ENCODE measurements at regions not wholly inside any gene's neighbourhood (a gene's known extent, or its start where the extent isn't known, plus 50 kb on each side); places are given as distances from the start of the nearest gene placed in this dataset.

GRCh38 chr11:92902417-92902816, 67.0 kb upstream of the MTNR1B start:
- Histone ChIP-seq H3K9me3 (ENCODE audit: control insufficient read depth, low read depth, low read length) (no peaks in the 10 kb centered on the region), H4K20me1 (ENCODE audit: control insufficient read depth, extremely low read depth, insufficient read depth, low read length) (no peaks in the 10 kb centered on the region), H3K4me2 (ENCODE audit: control insufficient read depth, extremely low read depth, insufficient read depth, low read depth, low read length) (no peak overlapping the region), H3K9me1 (ENCODE audit: control insufficient read depth, extremely low read depth, insufficient read depth, low read length) (no peaks in the 10 kb centered on the region), H3K79me2 (ENCODE audit: control insufficient read depth, insufficient read depth, low read length) (no peaks in the 10 kb centered on the region), H3K27me3 (ENCODE audit: control insufficient read depth, extremely low read depth, insufficient read depth, low read length) (no peaks in the 10 kb centered on the region), H3K4me3 (ENCODE audit: control insufficient read depth in 2 of 3, extremely low read depth in 1 of 3, insufficient read depth in 2 of 3, low read depth in 1 of 3, low read length in 3 of 3) (no peak overlapping the region), H2AFZ (ENCODE audit: control insufficient read depth, low read length) (no peak overlapping the region), H3K4me1 (ENCODE audit: control insufficient read depth, extremely low read depth, insufficient read depth, low read length) (no peaks in the 10 kb centered on the region), H3K27ac (ENCODE audit: control insufficient read depth, insufficient read depth, low read length) (no peak overlapping the region), H3K36me3 (ENCODE audit: control insufficient read depth in 2 of 2, extremely low read depth in 1 of 2, insufficient read depth in 2 of 2, low read length in 2 of 2) (no peaks in the 10 kb centered on the region), H3K9ac (ENCODE audit: control insufficient read depth, extremely low read depth, insufficient read depth, low read length) (no peak overlapping the region)
- TF ChIP-seq CTCF (optimal IDR thresholded peaks at IDR 0.05 in 1 of 3, IDR thresholded peaks at IDR 0.05 in 1 of 3, conservative IDR thresholded peaks at IDR 0.05 in 1 of 3; ENCODE audit: extremely low read depth in 1 of 3, insufficient read depth in 2 of 3, low read length in 3 of 3) (no peak), EZH2 (IDR thresholded peaks at IDR 0.05; ENCODE audit: low read length) (no peak)
- no peak for FAIRE-seq
- DNase-seq (ENCODE audit: low read depth, low spot score): no peak
- dilution Hi-C loops (cut with MboI; ENCODE audit: extremely low pct_ligation_motif_present, low sequenced_read_pairs): no loop called here

DNA sequence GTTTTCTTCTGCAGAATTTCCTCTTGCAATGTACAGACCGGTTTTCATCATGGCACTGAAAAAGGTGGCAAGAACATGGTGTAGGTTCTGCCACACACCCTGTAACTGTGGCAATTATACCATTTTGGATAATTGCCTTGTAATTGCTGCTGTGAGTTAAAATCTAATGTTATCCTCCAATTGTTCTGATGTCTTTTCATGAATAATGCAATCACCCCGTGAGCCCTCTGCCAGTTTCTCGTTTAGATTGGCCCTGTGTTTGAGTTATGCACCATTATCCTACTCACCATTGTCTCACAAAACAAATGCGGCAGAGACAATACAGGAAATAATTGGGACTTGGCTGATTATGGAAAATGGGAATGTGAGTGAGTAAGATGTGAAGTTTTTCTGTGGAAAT, 61.8 kb upstream of the MTNR1B start:
- Histone ChIP-seq H2AFZ (ENCODE audit: control insufficient read depth, low read length) (no peak overlapping the region), H3K4me2 (ENCODE audit: control insufficient read depth, extremely low read depth, insufficient read depth, low read depth, low read length) (no peak overlapping the region), H3K9ac (ENCODE audit: control insufficient read depth, extremely low read depth, insufficient read depth, low read length) (no peak overlapping the region), H3K27me3 (ENCODE audit: control insufficient read depth, extremely low read depth, insufficient read depth, low read length) (no peaks in the 10 kb centered on the region), H3K27ac (ENCODE audit: control insufficient read depth, insufficient read depth, low read length) (no peak overlapping the region), H3K4me1 (ENCODE audit: control insufficient read depth, extremely low read depth, insufficient read depth, low read length) (no peaks in the 10 kb centered on the region), H3K4me3 (ENCODE audit: control insufficient read depth in 2 of 3, extremely low read depth in 1 of 3, insufficient read depth in 2 of 3, low read depth in 1 of 3, low read length in 3 of 3) (no peak overlapping the region), H3K9me3 (ENCODE audit: control insufficient read depth, low read depth, low read length) (no peaks in the 10 kb centered on the region), H3K36me3 (ENCODE audit: control insufficient read depth in 2 of 2, extremely low read depth in 1 of 2, insufficient read depth in 2 of 2, low read length in 2 of 2) (no peaks in the 10 kb centered on the region), H4K20me1 (ENCODE audit: control insufficient read depth, extremely low read depth, insufficient read depth, low read length) (no peaks in the 10 kb centered on the region), H3K79me2 (ENCODE audit: control insufficient read depth, insufficient read depth, low read length) (no peaks in the 10 kb centered on the region), H3K9me1 (ENCODE audit: control insufficient read depth, extremely low read depth, insufficient read depth, low read length) (no peaks in the 10 kb centered on the region)
- TF ChIP-seq EZH2 (IDR thresholded peaks at IDR 0.05; ENCODE audit: low read length) (no peak), CTCF (optimal IDR thresholded peaks at IDR 0.05 in 1 of 3, IDR thresholded peaks at IDR 0.05 in 1 of 3, conservative IDR thresholded peaks at IDR 0.05 in 1 of 3; ENCODE audit: extremely low read depth in 1 of 3, insufficient read depth in 2 of 3, low read length in 3 of 3) (no peak)
- DNase-seq (ENCODE audit: low read depth, low spot score): no peak
- dilution Hi-C loops (cut with MboI; ENCODE audit: extremely low pct_ligation_motif_present, low sequenced_read_pairs): no loop called here
- FAIRE-seq: no peak

Measured in keratinocyte (primary cell).